ENCODE measurements at regions not wholly inside any gene's neighbourhood (a gene's known extent, or its start where the extent isn't known, plus 50 kb on each side); places are given as distances from the start of the nearest gene placed in this dataset.
"Not testable (repeated sequence)": the region's sequence is repeated elsewhere in the genome, so short reads cannot be mapped to it uniquely, and the experiment has no call there.

DNA sequence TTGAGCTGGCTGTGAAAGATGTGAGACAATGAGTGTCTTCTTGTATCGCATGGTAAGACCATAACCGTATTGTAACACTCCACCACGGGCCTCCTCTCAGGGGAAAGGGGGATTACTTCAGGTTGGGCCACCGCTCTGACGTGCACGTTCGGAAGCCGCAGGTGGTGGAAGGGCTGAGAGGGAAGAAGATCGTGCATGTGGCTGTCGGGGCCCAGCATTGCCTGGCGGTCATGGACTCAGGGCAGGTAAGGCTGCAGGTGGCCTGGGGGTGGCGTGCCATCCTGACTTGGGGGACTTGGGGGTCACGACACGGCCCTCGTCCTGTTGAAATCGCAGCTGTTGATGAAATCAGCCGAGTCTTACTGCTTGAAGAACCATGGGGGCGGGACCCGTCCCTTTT, 87.3 kb upstream of the FAN1 start:
- no peak overlapping the region for H3K27ac ChIP-seq (ENCODE audit: extremely low read depth, low read depth, low read length)
- no peak overlapping the region for H3K4me3 ChIP-seq (ENCODE audit: low read depth, low read length)
- H3K9me3 ChIP-seq (ENCODE audit: control insufficient read depth, insufficient read depth, low read depth, low read length) = no peaks in the 10 kb centered on the region
- TF ChIP-seq ZNF501 (tag by site-specific recombination; IDR thresholded peaks at IDR 0.05) (no peak), ZNF112 (tag by site-specific recombination; IDR thresholded peaks at IDR 0.05) (no peak), ZNF423 (tag by site-specific recombination; IDR thresholded peaks at IDR 0.05) (no peak), ZNF792 (tag by site-specific recombination; IDR thresholded peaks at IDR 0.05) (no peak), ZNF530 (tag by site-specific recombination; IDR thresholded peaks at IDR 0.05; ENCODE audit: low read depth) (no peak), ZNF2 (tag by site-specific recombination; IDR thresholded peaks at IDR 0.05) (no peak), BCL11B (tag by site-specific recombination; IDR thresholded peaks at IDR 0.05; ENCODE audit: low read depth) (no peak), ZNF701 (tag by site-specific recombination; IDR thresholded peaks at IDR 0.05) (no peak), ZNF239 (tag by site-specific recombination; IDR thresholded peaks at IDR 0.05) (no peak), ZNF354C (tag by site-specific recombination; IDR thresholded peaks at IDR 0.05; ENCODE audit: borderline replicate concordance, low read depth) (no peak)
- TF ChIP-seq, protein P1, sequence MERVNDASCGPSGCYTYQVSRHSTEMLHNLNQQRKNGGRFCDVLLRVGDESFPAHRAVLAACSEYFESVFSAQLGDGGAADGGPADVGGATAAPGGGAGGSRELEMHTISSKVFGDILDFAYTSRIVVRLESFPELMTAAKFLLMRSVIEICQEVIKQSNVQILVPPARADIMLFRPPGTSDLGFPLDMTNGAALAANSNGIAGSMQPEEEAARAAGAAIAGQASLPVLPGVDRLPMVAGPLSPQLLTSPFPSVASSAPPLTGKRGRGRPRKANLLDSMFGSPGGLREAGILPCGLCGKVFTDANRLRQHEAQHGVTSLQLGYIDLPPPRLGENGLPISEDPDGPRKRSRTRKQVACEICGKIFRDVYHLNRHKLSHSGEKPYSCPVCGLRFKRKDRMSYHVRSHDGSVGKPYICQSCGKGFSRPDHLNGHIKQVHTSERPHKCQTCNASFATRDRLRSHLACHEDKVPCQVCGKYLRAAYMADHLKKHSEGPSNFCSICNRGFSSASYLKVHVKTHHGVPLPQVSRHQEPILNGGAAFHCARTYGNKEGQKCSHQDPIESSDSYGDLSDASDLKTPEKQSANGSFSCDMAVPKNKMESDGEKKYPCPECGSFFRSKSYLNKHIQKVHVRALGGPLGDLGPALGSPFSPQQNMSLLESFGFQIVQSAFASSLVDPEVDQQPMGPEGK (tag by site-specific recombination; IDR thresholded peaks at IDR 0.05) = no peak
- TF ChIP-seq, protein P2, sequence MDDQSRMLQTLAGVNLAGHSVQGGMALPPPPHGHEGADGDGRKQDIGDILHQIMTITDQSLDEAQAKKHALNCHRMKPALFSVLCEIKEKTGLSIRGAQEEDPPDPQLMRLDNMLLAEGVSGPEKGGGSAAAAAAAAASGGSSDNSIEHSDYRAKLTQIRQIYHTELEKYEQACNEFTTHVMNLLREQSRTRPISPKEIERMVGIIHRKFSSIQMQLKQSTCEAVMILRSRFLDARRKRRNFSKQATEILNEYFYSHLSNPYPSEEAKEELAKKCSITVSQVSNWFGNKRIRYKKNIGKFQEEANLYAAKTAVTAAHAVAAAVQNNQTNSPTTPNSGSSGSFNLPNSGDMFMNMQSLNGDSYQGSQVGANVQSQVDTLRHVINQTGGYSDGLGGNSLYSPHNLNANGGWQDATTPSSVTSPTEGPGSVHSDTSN (CRISPR knock-in tag; IDR thresholded peaks at IDR 0.05) = no peak
- TF ChIP-seq, protein P3, sequence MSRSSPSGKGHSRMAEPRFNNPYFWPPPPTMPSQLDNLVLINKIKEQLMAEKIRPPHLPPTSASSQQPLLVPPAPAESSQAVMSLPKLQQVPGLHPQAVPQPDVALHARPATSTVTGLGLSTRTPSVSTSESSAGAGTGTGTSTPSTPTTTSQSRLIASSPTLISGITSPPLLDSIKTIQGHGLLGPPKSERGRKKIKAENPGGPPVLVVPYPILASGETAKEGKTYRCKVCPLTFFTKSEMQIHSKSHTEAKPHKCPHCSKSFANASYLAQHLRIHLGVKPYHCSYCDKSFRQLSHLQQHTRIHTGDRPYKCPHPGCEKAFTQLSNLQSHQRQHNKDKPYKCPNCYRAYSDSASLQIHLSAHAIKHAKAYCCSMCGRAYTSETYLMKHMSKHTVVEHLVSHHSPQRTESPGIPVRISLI (tag by site-specific recombination; IDR thresholded peaks at IDR 0.05) = no peak
- no peaks in the 10 kb centered on the region for H3K36me3 ChIP-seq (ENCODE audit: control insufficient read depth in 2 of 2, insufficient read depth in 1 of 2, low read length in 2 of 2)
- no peaks in the 10 kb centered on the region for H3K4me1 ChIP-seq (ENCODE audit: control insufficient read depth, insufficient read depth, low read length)
- POLR2A ChIA-PET = no interaction called here
- CTCF ChIA-PET = interaction anchor here (0.6 to 0.7 kb wide), 2 partner anchors 20 to 312 kb away, joined by 3 read pairs; no protein-coding TSS in a partner anchor

DNA sequence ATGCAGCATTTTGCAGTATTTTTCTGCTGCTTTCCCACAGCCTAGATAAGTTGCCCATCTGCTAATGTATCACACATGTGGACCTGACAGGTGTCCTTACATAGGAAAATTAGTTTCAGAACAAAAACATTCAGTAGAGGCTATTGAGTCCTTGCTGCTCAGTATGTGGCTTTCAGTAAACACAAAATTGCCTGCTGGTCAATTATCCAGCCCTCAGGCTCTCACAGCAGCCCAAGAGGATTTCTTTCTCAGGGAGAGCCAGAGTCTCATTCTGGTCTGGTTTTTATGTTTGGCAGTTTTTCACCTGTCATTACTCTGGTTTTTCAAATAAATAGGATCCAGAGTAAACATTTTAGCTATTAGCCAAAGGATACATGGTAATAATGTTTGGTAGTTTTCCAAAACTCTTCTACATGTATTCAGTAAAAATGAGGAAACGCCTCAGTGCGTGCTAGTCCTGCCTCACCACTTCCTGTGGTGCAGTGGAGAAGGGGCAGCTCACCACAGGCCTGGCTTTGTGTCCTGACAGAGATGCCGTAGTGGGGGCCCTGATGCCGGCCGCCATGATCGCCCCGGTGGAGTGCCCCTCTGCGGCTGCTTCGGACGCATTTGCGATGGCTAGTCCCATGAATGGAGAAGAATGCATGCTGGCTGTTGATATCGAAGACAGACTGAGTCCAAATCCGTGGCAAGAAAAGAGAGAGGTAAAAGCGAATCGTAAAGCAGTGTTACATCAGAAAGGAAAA, 80.5 kb upstream of the FAN1 start:
- H3K4me3 ChIP-seq (ENCODE audit: low read depth, low read length); POLR2A ChIA-PET; H3K4me1 ChIP-seq (ENCODE audit: control insufficient read depth, insufficient read depth, low read length); H3K9me3 ChIP-seq (ENCODE audit: control insufficient read depth, insufficient read depth, low read depth, low read length); H3K27ac ChIP-seq (ENCODE audit: extremely low read depth, low read depth, low read length); H3K36me3 ChIP-seq (ENCODE audit: control insufficient read depth in 2 of 2, insufficient read depth in 1 of 2, low read length in 2 of 2); CTCF ChIA-PET: not testable (repeated sequence)

DNA sequence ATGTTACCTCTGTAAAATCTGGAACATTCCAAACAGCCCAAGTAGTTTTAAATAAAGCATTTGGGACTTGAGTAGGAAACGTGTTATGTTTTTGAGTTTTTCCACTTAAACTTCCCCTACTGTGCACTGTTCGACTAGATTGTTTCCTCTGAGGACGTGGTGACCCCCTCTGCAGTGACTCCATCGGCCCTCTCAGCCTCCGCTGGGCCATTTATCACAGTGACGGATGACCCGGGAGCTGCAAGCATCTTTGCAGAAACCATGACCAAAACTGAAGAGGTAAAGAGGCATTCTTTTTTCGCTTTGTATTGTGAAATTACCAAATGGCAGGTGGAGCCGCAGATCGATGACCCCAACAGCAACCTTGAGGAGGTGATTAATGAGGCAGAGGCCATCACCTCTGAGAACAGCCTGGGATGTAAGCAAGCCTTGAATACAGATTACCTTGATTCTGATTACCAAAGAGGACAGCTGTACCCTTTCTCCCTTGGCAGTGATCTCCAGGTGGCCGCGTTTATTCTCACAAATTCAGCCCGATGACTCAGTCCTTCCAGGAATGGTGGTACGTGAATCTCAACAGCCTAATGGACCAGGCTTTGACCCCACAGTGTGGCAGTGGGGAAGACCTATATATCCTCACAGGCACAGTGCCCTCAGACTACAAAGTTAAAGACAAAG, 79.1 kb upstream of the FAN1 start:
- Histone ChIP-seq H3K4me1 (ENCODE audit: control insufficient read depth, insufficient read depth, low read length) (no peaks in the 10 kb centered on the region), H3K9me3 (ENCODE audit: control insufficient read depth, insufficient read depth, low read depth, low read length) (no peaks in the 10 kb centered on the region), H3K36me3 (ENCODE audit: control insufficient read depth in 2 of 2, insufficient read depth in 1 of 2, low read length in 2 of 2) (no peaks in the 10 kb centered on the region), H3K4me3 (ENCODE audit: low read depth, low read length) (no peak overlapping the region), H3K27ac (ENCODE audit: extremely low read depth, low read depth, low read length) (no peak overlapping the region)
- TF ChIP-seq ZNF426 (tag by site-specific recombination; IDR thresholded peaks at IDR 0.05) = no peak
- TF ChIP-seq, protein P4, sequence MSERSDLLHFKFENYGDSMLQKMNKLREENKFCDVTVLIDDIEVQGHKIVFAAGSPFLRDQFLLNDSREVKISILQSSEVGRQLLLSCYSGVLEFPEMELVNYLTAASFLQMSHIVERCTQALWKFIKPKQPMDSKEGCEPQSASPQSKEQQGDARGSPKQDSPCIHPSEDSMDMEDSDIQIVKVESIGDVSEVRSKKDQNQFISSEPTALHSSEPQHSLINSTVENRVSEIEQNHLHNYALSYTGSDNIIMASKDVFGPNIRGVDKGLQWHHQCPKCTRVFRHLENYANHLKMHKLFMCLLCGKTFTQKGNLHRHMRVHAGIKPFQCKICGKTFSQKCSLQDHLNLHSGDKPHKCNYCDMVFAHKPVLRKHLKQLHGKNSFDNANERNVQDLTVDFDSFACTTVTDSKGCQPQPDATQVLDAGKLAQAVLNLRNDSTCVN (tag by site-specific recombination; optimal IDR thresholded peaks at IDR 0.05) = no peak
- TF ChIP-seq KLF9 (tag by site-specific recombination; IDR thresholded peaks at IDR 0.05; ENCODE audit: low read depth) = no peak
- TF ChIP-seq OSR2 (tag by site-specific recombination; IDR thresholded peaks at IDR 0.05) = no peak
- no peak for TF ChIP-seq ZBTB21 (tag by site-specific recombination; IDR thresholded peaks at IDR 0.05)
- ChIA-PET CTCF (no interaction called here), POLR2A (no interaction called here)
